ENCODE measurements at regions not wholly inside any gene's neighbourhood (a gene's known extent, or its start where the extent isn't known, plus 50 kb on each side); places are given as distances from the start of the nearest gene placed in this dataset.

DNA sequence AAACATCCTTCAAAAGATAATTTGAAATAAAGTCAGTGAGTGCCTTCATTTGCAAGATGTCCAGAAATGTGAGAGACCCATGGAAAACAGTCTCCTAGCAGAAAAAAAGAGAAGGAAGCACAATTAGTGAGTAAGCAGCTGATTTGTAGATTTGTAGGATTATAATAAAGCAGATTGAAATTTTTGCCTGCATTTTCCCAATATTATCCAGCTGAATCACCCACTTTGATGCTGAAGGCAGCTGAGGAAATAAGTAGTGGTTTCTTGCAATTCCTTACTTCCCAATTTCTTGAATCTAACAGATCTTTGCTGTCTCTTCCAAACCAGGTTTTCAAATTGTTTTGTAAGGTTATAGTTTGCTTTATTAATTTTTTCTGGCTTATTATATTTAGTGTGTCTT lies 181.4 kb downstream of the GNAT3 start:
- no peak for TF ChIP-seq TAF1 (IDR thresholded peaks at IDR 0.05; ENCODE audit: low read depth)
- TF ChIP-seq EGR1 (IDR thresholded peaks at IDR 0.05): no peak
- TF ChIP-seq REST (IDR thresholded peaks at IDR 0.05; ENCODE audit: low read depth): no peak
- no peak for TF ChIP-seq NFIC (IDR thresholded peaks at IDR 0.05)
- no peak for TF ChIP-seq EP300 (IDR thresholded peaks at IDR 0.05; ENCODE audit: borderline replicate concordance)
- TF ChIP-seq TEAD4 (IDR thresholded peaks at IDR 0.05): no peak
- no peak for TF ChIP-seq ZBTB7A (IDR thresholded peaks at IDR 0.05; ENCODE audit: low read depth)
- no peak for TF ChIP-seq FOXM1 (IDR thresholded peaks at IDR 0.05; ENCODE audit: borderline replicate concordance, low read depth)
- no peak for TF ChIP-seq RAD21 (IDR thresholded peaks at IDR 0.05; ENCODE audit: low read depth)
- TF ChIP-seq, protein P1, sequence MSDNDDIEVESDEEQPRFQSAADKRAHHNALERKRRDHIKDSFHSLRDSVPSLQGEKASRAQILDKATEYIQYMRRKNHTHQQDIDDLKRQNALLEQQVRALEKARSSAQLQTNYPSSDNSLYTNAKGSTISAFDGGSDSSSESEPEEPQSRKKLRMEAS (IDR thresholded peaks at IDR 0.05): no peak
- no peak for TF ChIP-seq TCF12 (IDR thresholded peaks at IDR 0.05; ENCODE audit: low read depth)
- no peak for TF ChIP-seq CREB1 (IDR thresholded peaks at IDR 0.05; ENCODE audit: low read depth)
- TF ChIP-seq, protein P2, sequence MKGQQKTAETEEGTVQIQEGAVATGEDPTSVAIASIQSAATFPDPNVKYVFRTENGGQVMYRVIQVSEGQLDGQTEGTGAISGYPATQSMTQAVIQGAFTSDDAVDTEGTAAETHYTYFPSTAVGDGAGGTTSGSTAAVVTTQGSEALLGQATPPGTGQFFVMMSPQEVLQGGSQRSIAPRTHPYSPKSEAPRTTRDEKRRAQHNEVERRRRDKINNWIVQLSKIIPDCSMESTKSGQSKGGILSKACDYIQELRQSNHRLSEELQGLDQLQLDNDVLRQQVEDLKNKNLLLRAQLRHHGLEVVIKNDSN (IDR thresholded peaks at IDR 0.05): no peak
- TF ChIP-seq CEBPB (IDR thresholded peaks at IDR 0.05): no peak
- TF ChIP-seq YY1 (IDR thresholded peaks at IDR 0.05; ENCODE audit: low read depth): no peak

DNA sequence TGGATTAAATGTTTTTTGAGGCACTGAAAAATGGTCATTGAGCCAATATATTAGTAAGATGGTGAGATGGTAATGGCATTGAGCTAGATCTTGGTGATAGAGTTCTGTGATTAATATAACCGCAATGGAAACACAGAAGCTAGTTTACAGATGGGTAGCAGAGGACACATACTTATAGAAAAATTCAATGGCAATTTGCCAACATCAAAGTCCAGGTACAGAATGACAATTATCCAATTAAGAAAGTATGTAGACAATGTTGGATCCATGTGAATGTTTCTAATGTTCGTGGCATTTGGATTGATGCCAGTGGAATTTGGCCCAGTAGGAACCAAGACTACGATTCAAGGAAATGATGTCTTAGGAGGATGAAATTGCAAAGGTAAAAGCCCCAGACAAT lies 187.8 kb downstream of the GNAT3 start:
- TF ChIP-seq, protein P2 (IDR thresholded peaks at IDR 0.05): no peak
- TF ChIP-seq NFIC (IDR thresholded peaks at IDR 0.05): peak; percentile 98
- TF ChIP-seq EGR1 (IDR thresholded peaks at IDR 0.05): no peak
- no peak for TF ChIP-seq CEBPB (IDR thresholded peaks at IDR 0.05)
- peak; percentile 86 for TF ChIP-seq TCF12 (IDR thresholded peaks at IDR 0.05; ENCODE audit: low read depth)
- TF ChIP-seq CREB1 (IDR thresholded peaks at IDR 0.05; ENCODE audit: low read depth): peak; percentile 17; the same call in 1 of the 2 replicates
- TF ChIP-seq TEAD4 (IDR thresholded peaks at IDR 0.05): peak; percentile 97
- TF ChIP-seq TAF1 (IDR thresholded peaks at IDR 0.05; ENCODE audit: low read depth): no peak
- no peak for TF ChIP-seq ZBTB7A (IDR thresholded peaks at IDR 0.05; ENCODE audit: low read depth)
- TF ChIP-seq YY1 (IDR thresholded peaks at IDR 0.05; ENCODE audit: low read depth): 0 out of 2 replicates have a peak, but pooled peaks have one; percentile 9
- TF ChIP-seq EP300 (IDR thresholded peaks at IDR 0.05; ENCODE audit: borderline replicate concordance): peak; percentile 91
- no peak for TF ChIP-seq RAD21 (IDR thresholded peaks at IDR 0.05; ENCODE audit: low read depth)
- TF ChIP-seq FOXM1 (IDR thresholded peaks at IDR 0.05; ENCODE audit: borderline replicate concordance, low read depth): peak; percentile 80; the same call in 1 of the 2 replicates
- TF ChIP-seq, protein P1 (IDR thresholded peaks at IDR 0.05): no peak
- no peak for TF ChIP-seq REST (IDR thresholded peaks at IDR 0.05; ENCODE audit: low read depth)

GRCh38 chr7:80319461-80319860 lies 184.8 kb downstream of the GNAI1 start:
- TF ChIP-seq EGR1 (IDR thresholded peaks at IDR 0.05) (no peak), CEBPB (IDR thresholded peaks at IDR 0.05) (no peak), CREB1 (IDR thresholded peaks at IDR 0.05; ENCODE audit: low read depth) (no peak), REST (IDR thresholded peaks at IDR 0.05; ENCODE audit: low read depth) (no peak)

DNA sequence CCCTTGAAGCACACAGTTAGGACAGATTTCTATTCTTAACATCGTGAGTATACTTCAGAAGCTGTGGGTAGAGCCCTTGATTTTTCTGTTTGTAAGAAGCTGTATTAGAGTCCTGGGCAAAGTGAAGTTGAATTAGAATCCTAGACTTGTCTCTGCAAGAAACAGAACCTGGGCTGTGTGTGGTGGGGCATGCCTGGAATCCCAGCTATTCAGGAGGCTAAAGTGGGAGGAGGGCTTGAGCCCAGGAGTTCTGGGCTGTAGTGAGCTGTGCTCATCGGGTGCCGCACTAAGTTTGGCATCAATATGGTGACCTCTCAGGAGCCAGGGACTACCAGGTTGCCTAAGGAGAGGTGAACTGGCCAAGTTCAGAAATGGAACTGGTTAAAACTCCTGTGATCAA lies 183.4 kb downstream of the GNAI1 start:
- no peak for TF ChIP-seq RAD21 (IDR thresholded peaks at IDR 0.05; ENCODE audit: low read depth)
- TF ChIP-seq TAF1 (IDR thresholded peaks at IDR 0.05; ENCODE audit: low read depth): no peak
- no peak for TF ChIP-seq EGR1 (IDR thresholded peaks at IDR 0.05)
- no peak for TF ChIP-seq ZBTB7A (IDR thresholded peaks at IDR 0.05; ENCODE audit: low read depth)
- TF ChIP-seq, protein P2 (IDR thresholded peaks at IDR 0.05): no peak
- no peak for TF ChIP-seq FOXM1 (IDR thresholded peaks at IDR 0.05; ENCODE audit: borderline replicate concordance, low read depth)
- TF ChIP-seq NFIC (IDR thresholded peaks at IDR 0.05): no peak
- no peak for TF ChIP-seq YY1 (IDR thresholded peaks at IDR 0.05; ENCODE audit: low read depth)
- no peak for TF ChIP-seq TEAD4 (IDR thresholded peaks at IDR 0.05)
- no peak for TF ChIP-seq EP300 (IDR thresholded peaks at IDR 0.05; ENCODE audit: borderline replicate concordance)
- TF ChIP-seq CEBPB (IDR thresholded peaks at IDR 0.05): no peak
- TF ChIP-seq, protein P1 (IDR thresholded peaks at IDR 0.05): no peak
- no peak for TF ChIP-seq TCF12 (IDR thresholded peaks at IDR 0.05; ENCODE audit: low read depth)
- TF ChIP-seq REST (IDR thresholded peaks at IDR 0.05; ENCODE audit: low read depth): no peak
- no peak for TF ChIP-seq CREB1 (IDR thresholded peaks at IDR 0.05; ENCODE audit: low read depth)
